Right atrium auricular region (tissue), 2 donors: ENCODE measurements at regions not wholly inside any gene's neighbourhood (a gene's known extent, or its start where the extent isn't known, plus 50 kb on each side); places are given as distances from the start of the nearest gene placed in this dataset.

Experiments
- DNase-seq: peaks from one replicate; pipeline ENCODE4 v3.0.0-alpha.2; 2019; ENCODE audit warnings: low spot score
- H3K27ac ChIP-seq, 2 donors: fragments of 200-600 bp; sonication (generic); 1 replicate in 1 of 2; 2 replicates in 1 of 2; pipeline ENCODE4 v1.5.1; 2016 to 2019
- H3K27me3 ChIP-seq, 2 donors: fragments of 200-600 bp; sonication (generic); one replicate each; pipeline versions ENCODE4 v1.5.1 to v1.6.0; 2017 to 2019
- H3K36me3 ChIP-seq: fragments of 200-600 bp; sonication (generic); one replicate; pipeline ENCODE4 v1.5.1; 2016
- H3K4me1 ChIP-seq, 2 donors: fragments of 200-600 bp; sonication (generic); one replicate each; pipeline versions ENCODE4 v1.5.1 to v1.6.0; 2017 to 2019
- H3K4me3 ChIP-seq, 2 donors: fragments of 200-600 bp; sonication (generic); 1 replicate in 1 of 2; 2 replicates in 1 of 2; pipeline ENCODE4 v1.5.1; 2017 to 2019; ENCODE audit warnings: mild to moderate bottlenecking in 1 of 2, moderate library complexity in 1 of 2
- H3K9me3 ChIP-seq, 2 donors: fragments of 200-600 bp; sonication (generic); one replicate each; pipeline ENCODE4 v1.5.1; 2019
- TF ChIP-seq, protein P1 (sequence below), 2 donors: fragments of 200-600 bp; sonication (generic); IDR thresholded peaks; one replicate each; pipeline ENCODE4 v1.5.1; 2019; ENCODE audit warnings: antibody characterized with exemption in 2 of 2

DNA sequence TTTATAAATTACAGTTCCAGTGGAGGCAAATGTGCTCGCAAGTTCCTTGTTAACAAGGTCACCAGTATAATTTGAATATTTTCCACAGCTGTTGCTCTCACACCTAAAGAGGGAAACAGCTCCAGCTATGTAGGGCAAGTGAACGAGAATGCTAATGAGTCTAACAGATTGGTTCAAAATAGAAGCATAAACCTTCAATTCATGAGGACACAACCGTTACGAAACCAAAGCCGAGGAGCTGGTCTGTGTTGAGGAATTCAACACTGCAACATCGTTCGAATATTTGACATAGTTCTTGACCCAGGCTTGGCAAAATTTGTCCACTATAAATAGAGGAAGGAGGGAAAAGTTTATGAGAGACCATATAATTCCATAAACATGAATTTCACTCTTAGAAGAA, 161.3 kb downstream of the KLF6 start:
- no peak for DNase-seq
- Histone ChIP-seq H3K9me3 (peaks cover 0 to 15% of the 10 kb centered on the region in 2 donors), H3K27ac (peak overlapping the region; percentile 52 to 75), H3K27me3 (no peaks in the 10 kb centered on the region), H3K36me3 (no peaks in the 10 kb centered on the region), H3K4me1 (peaks cover 0 to 11% of the 10 kb centered on the region in 2 donors), H3K4me3 (no peak overlapping the region)
- TF ChIP-seq, protein P1, sequence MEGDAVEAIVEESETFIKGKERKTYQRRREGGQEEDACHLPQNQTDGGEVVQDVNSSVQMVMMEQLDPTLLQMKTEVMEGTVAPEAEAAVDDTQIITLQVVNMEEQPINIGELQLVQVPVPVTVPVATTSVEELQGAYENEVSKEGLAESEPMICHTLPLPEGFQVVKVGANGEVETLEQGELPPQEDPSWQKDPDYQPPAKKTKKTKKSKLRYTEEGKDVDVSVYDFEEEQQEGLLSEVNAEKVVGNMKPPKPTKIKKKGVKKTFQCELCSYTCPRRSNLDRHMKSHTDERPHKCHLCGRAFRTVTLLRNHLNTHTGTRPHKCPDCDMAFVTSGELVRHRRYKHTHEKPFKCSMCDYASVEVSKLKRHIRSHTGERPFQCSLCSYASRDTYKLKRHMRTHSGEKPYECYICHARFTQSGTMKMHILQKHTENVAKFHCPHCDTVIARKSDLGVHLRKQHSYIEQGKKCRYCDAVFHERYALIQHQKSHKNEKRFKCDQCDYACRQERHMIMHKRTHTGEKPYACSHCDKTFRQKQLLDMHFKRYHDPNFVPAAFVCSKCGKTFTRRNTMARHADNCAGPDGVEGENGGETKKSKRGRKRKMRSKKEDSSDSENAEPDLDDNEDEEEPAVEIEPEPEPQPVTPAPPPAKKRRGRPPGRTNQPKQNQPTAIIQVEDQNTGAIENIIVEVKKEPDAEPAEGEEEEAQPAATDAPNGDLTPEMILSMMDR (IDR thresholded peaks at IDR 0.05) = no peak

DNA sequence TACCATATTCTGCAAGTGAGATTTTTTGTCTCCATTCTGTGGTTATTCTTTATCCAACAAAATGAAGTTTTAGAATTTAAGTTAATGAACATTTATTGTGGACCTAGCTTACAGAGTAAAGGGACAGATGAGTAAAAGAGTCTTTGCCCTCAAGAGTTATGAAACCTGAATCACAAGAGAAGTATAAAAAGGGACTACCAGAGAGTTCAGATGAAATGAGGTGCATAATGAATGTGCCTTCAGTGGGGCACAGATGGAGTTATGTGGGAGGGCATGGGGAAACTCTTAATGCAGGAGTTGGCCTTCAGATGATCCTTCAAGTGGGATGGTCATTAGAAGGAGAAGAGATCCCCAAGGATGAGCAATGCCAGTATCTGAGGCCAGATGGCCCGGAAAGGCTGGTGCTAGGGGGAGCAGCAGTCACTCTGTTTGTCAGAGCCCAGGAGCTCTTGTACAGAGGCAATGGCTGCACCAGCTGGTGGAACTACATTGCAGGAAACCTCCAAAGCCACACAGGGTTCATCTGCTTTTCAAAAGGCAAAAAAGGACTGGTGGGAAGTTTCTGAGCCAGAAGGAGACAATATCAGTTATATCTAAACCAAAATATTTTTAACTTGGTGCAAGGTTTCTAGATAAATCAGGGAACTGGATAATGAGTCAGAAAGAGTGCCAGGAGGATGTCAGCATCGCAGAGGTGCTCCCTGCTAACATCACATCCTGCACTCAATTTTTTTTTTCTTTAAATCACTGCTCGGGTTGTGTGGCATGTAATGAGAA, 162.0 kb downstream of the KLF6 start:
- Histone ChIP-seq H3K4me1 (peaks cover 0 to 11% of the 10 kb centered on the region in 2 donors), H3K4me3 (no peak overlapping the region), H3K27me3 (no peaks in the 10 kb centered on the region), H3K9me3 (peaks cover 0 to 15% of the 10 kb centered on the region in 2 donors), H3K27ac (peak overlapping the region; percentile 52 to 75), H3K36me3 (no peaks in the 10 kb centered on the region)
- TF ChIP-seq, protein P1 (IDR thresholded peaks at IDR 0.05) = no peak
- no peak for DNase-seq

DNA sequence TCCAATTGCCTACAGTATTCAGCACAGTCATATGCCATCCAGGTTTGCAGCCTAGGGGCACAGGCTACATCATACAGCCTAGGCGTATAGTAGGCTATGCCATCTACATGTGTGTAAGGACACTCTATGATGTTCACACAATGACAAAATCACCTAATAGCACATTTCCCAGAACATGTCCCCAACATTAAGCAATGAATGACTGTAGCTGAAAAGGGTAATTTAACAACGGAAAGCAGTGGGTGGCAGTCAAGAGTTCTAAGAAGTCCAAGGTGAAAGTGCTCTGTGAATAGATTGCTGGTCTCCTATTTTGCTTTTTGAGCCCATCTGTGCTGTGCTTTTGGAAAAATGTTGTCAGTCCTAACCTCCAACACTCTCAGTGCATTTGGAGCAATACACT, 162.6 kb downstream of the KLF6 start:
- no peak for DNase-seq
- H3K27me3 ChIP-seq = no peaks in the 10 kb centered on the region
- no peak overlapping the region for H3K4me3 ChIP-seq
- peaks cover 0 to 11% of the 10 kb centered on the region in 2 donors for H3K4me1 ChIP-seq
- H3K9me3 ChIP-seq = peaks cover 0 to 15% of the 10 kb centered on the region in 2 donors
- TF ChIP-seq, protein P1 (IDR thresholded peaks at IDR 0.05) = no peak
- H3K36me3 ChIP-seq = no peaks in the 10 kb centered on the region
- peak overlapping the region in 1 of 2 donors; percentile 75 for H3K27ac ChIP-seq

DNA sequence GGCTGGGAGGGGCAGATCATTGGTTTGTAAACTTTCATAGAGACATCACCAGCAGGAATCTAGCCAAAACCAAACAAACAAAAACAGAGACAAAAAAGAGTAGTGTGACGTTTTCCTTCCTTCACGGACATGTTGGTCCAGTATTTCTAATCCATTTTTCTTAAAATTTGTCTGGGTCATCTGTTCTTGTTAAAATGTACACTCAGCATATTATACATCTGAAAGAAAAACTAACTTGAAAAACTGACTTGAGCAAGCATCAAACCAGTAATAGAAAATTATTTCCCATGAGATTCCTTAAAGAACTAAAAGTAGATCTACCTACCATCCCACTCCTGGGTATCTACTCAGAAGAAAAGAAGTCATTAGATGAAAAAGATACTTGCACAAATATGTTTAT, 164.2 kb downstream of the KLF6 start:
- TF ChIP-seq, protein P1 (IDR thresholded peaks at IDR 0.05) = no peak
- no peak overlapping the region for H3K4me3 ChIP-seq
- DNase-seq = no peak
- H3K4me1 ChIP-seq = peaks cover 0 to 11% of the 10 kb centered on the region in 2 donors
- H3K9me3 ChIP-seq = peaks cover 0 to 15% of the 10 kb centered on the region in 2 donors
- no peak overlapping the region for H3K27ac ChIP-seq
- H3K36me3 ChIP-seq = no peaks in the 10 kb centered on the region
- H3K27me3 ChIP-seq = no peaks in the 10 kb centered on the region

DNA sequence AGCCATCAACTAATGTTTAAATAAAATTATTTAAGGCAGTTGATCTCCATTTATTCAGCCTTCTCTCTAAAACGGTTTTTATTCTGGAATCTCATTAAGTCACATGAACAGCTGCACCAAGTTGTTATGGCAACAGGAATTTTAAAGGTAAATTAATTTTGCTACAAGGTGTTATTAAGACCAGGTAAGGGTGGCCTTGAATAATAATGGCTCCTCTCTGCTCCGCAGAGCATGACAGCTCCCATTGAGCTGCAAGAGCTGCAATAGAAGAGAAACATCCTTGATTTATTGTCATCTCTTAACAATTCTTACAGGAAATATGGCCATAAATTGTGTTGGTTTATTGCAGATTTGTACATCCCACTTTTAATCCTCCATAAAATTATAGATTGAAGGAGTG, 165.8 kb downstream of the KLF6 start:
- H3K9me3 ChIP-seq = peaks cover 0 to 15% of the 10 kb centered on the region in 2 donors
- peaks cover 0 to 7% of the 10 kb centered on the region in 2 donors for H3K4me1 ChIP-seq
- TF ChIP-seq, protein P1 (IDR thresholded peaks at IDR 0.05) = no peak
- H3K36me3 ChIP-seq = no peaks in the 10 kb centered on the region
- H3K27me3 ChIP-seq = no peaks in the 10 kb centered on the region
- DNase-seq = no peak
- H3K4me3 ChIP-seq = no peak overlapping the region
- H3K27ac ChIP-seq = no peak overlapping the region
